Fibroblast of the conjunctiva (primary cell): ENCODE measurements at regions not wholly inside any gene's neighbourhood (a gene's known extent, or its start where the extent isn't known, plus 50 kb on each side); places are given as distances from the start of the nearest gene placed in this dataset.
"Not testable (repeated sequence)": the region's sequence is repeated elsewhere in the genome, so short reads cannot be mapped to it uniquely, and the experiment has no call there.

ENCODE experiments used
- DNase-seq: peaks from one replicate; pipeline ENCODE4 v3.0.0-alpha.2; 2010; ENCODE audit warnings: low read depth

- DNase-seq, result no peak
Measured at GRCh38 chr5:162209005-162209605, 141.5 kb downstream of the GABRG2 start.

GRCh38 chr5:162214551-162214950 lies 147.0 kb downstream of the GABRG2 start:
- DNase-seq, result no peak

GRCh38 chr5:162217037-162217436 lies 149.5 kb downstream of the GABRG2 start:
- no peak for DNase-seq

GRCh38 chr5:162221910-162222309 lies 154.3 kb downstream of the GABRG2 start:
- no peak for DNase-seq

GRCh38 chr5:162227075-162227474 lies 159.5 kb downstream of the GABRG2 start:
- DNase-seq, result no peak

GRCh38 chr5:162230348-162230747 lies 162.8 kb downstream of the GABRG2 start:
- no peak for DNase-seq

GRCh38 chr5:162231522-162231921 lies 163.9 kb downstream of the GABRG2 start:
- DNase-seq, result no peak

GRCh38 chr5:162240734-162241133 lies 173.2 kb downstream of the GABRG2 start:
- DNase-seq, result no peak

- DNase-seq, result no peak
Measured at GRCh38 chr5:162242416-162242815, 174.8 kb downstream of the GABRG2 start.

GRCh38 chr5:162243651-162244050 lies 176.1 kb downstream of the GABRG2 start:
- no peak for DNase-seq

- no peak for DNase-seq
Measured at GRCh38 chr5:162248107-162248713, 180.6 kb downstream of the GABRG2 start.

- no peak for DNase-seq
Measured at GRCh38 chr5:162256711-162257110, 189.1 kb downstream of the GABRG2 start.

GRCh38 chr5:162268694-162269481 lies 201.3 kb downstream of the GABRG2 start:
- DNase-seq, result no peak

- no peak for DNase-seq
Measured at GRCh38 chr5:162272417-162272816, 204.8 kb downstream of the GABRG2 start.

GRCh38 chr5:162274679-162275078 lies 207.1 kb downstream of the GABRG2 start:
- DNase-seq, result no peak

- not testable (repeated sequence) for DNase-seq
Measured at GRCh38 chr5:162275387-162275786, 207.8 kb downstream of the GABRG2 start.

GRCh38 chr5:162282191-162282590 lies 214.6 kb downstream of the GABRG2 start:
- no peak for DNase-seq

GRCh38 chr5:162283609-162284008 lies 216.0 kb downstream of the GABRG2 start:
- DNase-seq, result no peak

- DNase-seq, result no peak
Measured at GRCh38 chr5:162288647-162289296, 221.2 kb downstream of the GABRG2 start.

GRCh38 chr5:162289489-162289888 lies 221.9 kb downstream of the GABRG2 start:
- DNase-seq, result no peak

GRCh38 chr5:162299793-162300192 lies 232.2 kb downstream of the GABRG2 start:
- DNase-seq, result no peak

GRCh38 chr5:162301356-162301755 lies 233.8 kb downstream of the GABRG2 start:
- no peak for DNase-seq

GRCh38 chr5:162323466-162323865 lies 255.9 kb downstream of the GABRG2 start:
- no peak for DNase-seq
